Kidney epithelial cell (primary cell): ENCODE measurements at regions not wholly inside any gene's neighbourhood (a gene's known extent, or its start where the extent isn't known, plus 50 kb on each side); places are given as distances from the start of the nearest gene placed in this dataset.

Experiments
- DNase-seq: peaks from one replicate; pipeline ENCODE4 v3.0.0-alpha.2; 2010; ENCODE audit warnings: low read depth
- H3K27me3 ChIP-seq: 2 replicates; pipeline ENCODE4 v1.6.0; 2011; ENCODE audit warnings: low read length; ENCODE audit not compliant: control insufficient read depth, insufficient read depth
- H3K36me3 ChIP-seq: 2 replicates; pipeline ENCODE4 v1.5.1; 2011; ENCODE audit warnings: low read length; ENCODE audit not compliant: control insufficient read depth, insufficient read depth
- H3K4me3 ChIP-seq: 2 replicates; pipeline ENCODE4 v1.5.1; 2011; ENCODE audit warnings: low read depth, mild to moderate bottlenecking, control low read depth, low read length
- CTCF ChIP-seq: IDR thresholded peaks from 2 replicates; pipeline ENCODE4 v1.5.1; 2011; ENCODE audit warnings: mild to moderate bottlenecking, moderate library complexity, low read length, control low read depth, inconsistent platforms; ENCODE audit not compliant: insufficient read depth, poor library complexity, severe bottlenecking

- no peak for TF ChIP-seq CTCF
- no peaks in the 10 kb centered on the region for H3K27me3 ChIP-seq
- no peak for DNase-seq
- no peak overlapping the region for H3K4me3 ChIP-seq
- H3K36me3 ChIP-seq: no peaks in the 10 kb centered on the region
These were observed 166.2 kb downstream of the RBM43 start for GRCh38 chr2:151095463-151095862.

- H3K36me3 ChIP-seq: no peaks in the 10 kb centered on the region
- no peak for DNase-seq
- TF ChIP-seq CTCF: no peak
- no peaks in the 10 kb centered on the region for H3K27me3 ChIP-seq
- no peak overlapping the region for H3K4me3 ChIP-seq
These were observed 170.1 kb downstream of the RBM43 start for GRCh38 chr2:151091583-151091982.

- no peak for DNase-seq
- Histone ChIP-seq H3K36me3 (no peaks in the 10 kb centered on the region), H3K4me3 (no peak overlapping the region), H3K27me3 (no peaks in the 10 kb centered on the region)
- TF ChIP-seq CTCF: no peak
These were observed 174.3 kb downstream of the RBM43 start for GRCh38 chr2:151087377-151087776.

GRCh38 chr2:151085181-151085611 lies 176.5 kb downstream of the RBM43 start:
- H3K4me3 ChIP-seq: no peak overlapping the region
- DNase-seq: no peak
- no peak for TF ChIP-seq CTCF
- no peaks in the 10 kb centered on the region for H3K27me3 ChIP-seq
- H3K36me3 ChIP-seq: no peaks in the 10 kb centered on the region

GRCh38 chr2:151083856-151084795 lies 177.5 kb downstream of the RBM43 start:
- Histone ChIP-seq H3K27me3 (no peaks in the 10 kb centered on the region), H3K36me3 (no peaks in the 10 kb centered on the region), H3K4me3 (no peak overlapping the region)
- TF ChIP-seq CTCF: no peak
- no peak for DNase-seq
